Esophagus muscularis mucosa (tissue), 4 donors: ENCODE measurements at regions not wholly inside any gene's neighbourhood (a gene's known extent, or its start where the extent isn't known, plus 50 kb on each side); places are given as distances from the start of the nearest gene placed in this dataset.
"Not testable (repeated sequence)": the region's sequence is repeated elsewhere in the genome, so short reads cannot be mapped to it uniquely, and the experiment has no call there.

Experiments used
- DNase-seq: peaks from one replicate; pipeline ENCODE4 v3.0.0-alpha.2; 2017; ENCODE audit errors: extremely low spot score
- H3K27ac ChIP-seq, 4 donors: fragments of 200-600 bp; sonication (generic); replicated peaks in 1 of 4; 1 replicate in 3 of 4; 2 replicates in 1 of 4; pipeline ENCODE4 v1.5.1; 2016 to 2019; ENCODE audit warnings: mild to moderate bottlenecking in 1 of 4
- H3K27me3 ChIP-seq, 4 donors: fragments of 200-600 bp; sonication (generic); one replicate each; pipeline versions ENCODE4 v1.5.1 to v1.6.0; 2016 to 2019
- H3K36me3 ChIP-seq, 4 donors: fragments of 200-600 bp; sonication (generic); one replicate each; pipeline ENCODE4 v1.5.1; 2016 to 2019
- H3K4me1 ChIP-seq, 4 donors: fragments of 200-600 bp; sonication (generic); one replicate each; pipeline ENCODE4 v1.5.1; 2016 to 2019
- H3K4me3 ChIP-seq, 4 donors: fragments of 200-600 bp; sonication (generic); 1 replicate in 2 of 4; 2 replicates in 2 of 4; pipeline ENCODE4 v1.5.1; 2016 to 2019; ENCODE audit warnings: mild to moderate bottlenecking in 4 of 4, moderate library complexity in 1 of 4
- H3K9me3 ChIP-seq, 4 donors: fragments of 200-600 bp; sonication (generic); 1 replicate in 3 of 4; 2 replicates in 1 of 4; pipeline ENCODE4 v1.5.1; 2016 to 2019
- CTCF ChIP-seq, 3 experiments: fragments of 200-600 bp in 2 of 3; fragments of 450-650 bp in 1 of 3; sonication (generic) in 2 of 3; IDR thresholded peaks; one replicate each; pipeline ENCODE4 v1.5.1; 2017 to 2019; ENCODE audit warnings: antibody characterized with exemption in 3 of 3, mild to moderate bottlenecking in 2 of 3, moderate library complexity in 1 of 3
- EP300 ChIP-seq: sonication (generic); formaldehyde crosslinking; IDR thresholded peaks from one replicate; pipeline ENCODE4 v1.6.1; 2017; ENCODE audit warnings: antibody characterized with exemption
- POLR2A ChIP-seq: fragments of 450-650 bp; IDR thresholded peaks from one replicate; pipeline ENCODE4 v1.6.1; 2017; ENCODE audit warnings: antibody characterized with exemption, moderate library complexity, mild to moderate bottlenecking, low read depth
- POLR2AphosphoS5 ChIP-seq, 2 donors: sonication (generic); formaldehyde crosslinking; IDR thresholded peaks; one replicate each; pipeline ENCODE4 v1.6.1; 2017; ENCODE audit warnings: antibody characterized with exemption in 2 of 2
- WGBS: methylation state at CpG from one replicate; pipeline ENCODE4 v1.1.5; 2018; 5-methylcytosine and 5-hydroxymethylcytosine counted together
- intact Hi-C: fragments of 100-400 bp; cut with DNase I; formaldehyde crosslinking; loops from one replicate; pipeline ENCODE4 v1.15.1; 2023

GRCh38 chr5:107744418-107745330 lies 73.9 kb upstream of the EFNA5 start:
- 84% methylated on average over 5 of the region's 5 CpGs for WGBS
- intact Hi-C loops, result no loop called here
- H3K4me1 ChIP-seq, result no peaks in the 10 kb centered on the region
- no peaks in the 10 kb centered on the region for H3K36me3 ChIP-seq
- H3K4me3 ChIP-seq, result no peak overlapping the region
- no peak overlapping the region for H3K27ac ChIP-seq
- H3K27me3 ChIP-seq, result no peaks in the 10 kb centered on the region
- no peak for TF ChIP-seq POLR2AphosphoS5 (IDR thresholded peaks at IDR 0.05)
- no peak for TF ChIP-seq POLR2A
- TF ChIP-seq EP300, result no peak
- no peak for TF ChIP-seq CTCF (IDR thresholded peaks at IDR 0.05)
- H3K9me3 ChIP-seq, result peaks cover 0 to 8% (median 2%) of the 10 kb centered on the region in 4 donors
- no peak for DNase-seq

- no peaks in the 10 kb centered on the region for H3K36me3 ChIP-seq
- TF ChIP-seq EP300, result no peak
- no peak for TF ChIP-seq POLR2A
- TF ChIP-seq POLR2AphosphoS5 (IDR thresholded peaks at IDR 0.05), result no peak
- no peak for TF ChIP-seq CTCF (IDR thresholded peaks at IDR 0.05)
Observed at GRCh38 chr5:107743373-107744000, 72.8 kb upstream of the EFNA5 start.

GRCh38 chr5:107739661-107740060 lies 68.9 kb upstream of the EFNA5 start:
- TF ChIP-seq POLR2AphosphoS5 (IDR thresholded peaks at IDR 0.05), result no peak
- no peak for TF ChIP-seq CTCF (IDR thresholded peaks at IDR 0.05)
- no peak for TF ChIP-seq POLR2A
- no peak for TF ChIP-seq EP300
- Histone ChIP-seq H3K36me3 (no peaks in the 10 kb centered on the region), H3K9me3 (peaks cover 0 to 8% (median 2%) of the 10 kb centered on the region in 4 donors), H3K4me3 (no peak overlapping the region), H3K27ac (no peak overlapping the region), H3K27me3 (no peaks in the 10 kb centered on the region), H3K4me1 (no peaks in the 10 kb centered on the region)
- WGBS, result 92% methylated on average over 3 of the region's 3 CpGs
- DNase-seq, result no peak
- intact Hi-C loops, result no loop called here

More at GRCh38 chr5:107743373-107744000, 72.8 kb upstream of the EFNA5 start:
- WGBS, result 59% methylated on average over 3 of the region's 3 CpGs
- Histone ChIP-seq H3K27me3 (no peaks in the 10 kb centered on the region), H3K9me3 (peaks cover 0 to 8% (median 2%) of the 10 kb centered on the region in 4 donors), H3K4me3 (no peak overlapping the region), H3K27ac (no peak overlapping the region), H3K4me1 (no peaks in the 10 kb centered on the region)
- DNase-seq, result no peak
- intact Hi-C loops, result no loop called here

- Histone ChIP-seq H3K27ac (no peak overlapping the region), H3K4me1 (no peaks in the 10 kb centered on the region), H3K4me3 (no peak overlapping the region), H3K9me3 (peaks cover 0 to 8% (median 2%) of the 10 kb centered on the region in 4 donors), H3K27me3 (no peaks in the 10 kb centered on the region), H3K36me3 (no peaks in the 10 kb centered on the region)
- WGBS, result 67% methylated on average over 1 of the region's 1 CpG
- TF ChIP-seq EP300, result no peak
- intact Hi-C loops, result no loop called here
- DNase-seq, result no peak
Observed at GRCh38 chr5:107736638-107737037, 65.9 kb upstream of the EFNA5 start.

GRCh38 chr5:107736089-107736488 lies 65.4 kb upstream of the EFNA5 start:
- H3K27me3 ChIP-seq, H3K36me3 ChIP-seq, H3K4me3 ChIP-seq, intact Hi-C loops, H3K9me3 ChIP-seq, H3K4me1 ChIP-seq, DNase-seq, H3K27ac ChIP-seq: not testable (repeated sequence)
- 78% methylated on average over 2 of the region's 2 CpGs for WGBS
